ENCODE measurements at regions not wholly inside any gene's neighbourhood (a gene's known extent, or its start where the extent isn't known, plus 50 kb on each side); places are given as distances from the start of the nearest gene placed in this dataset.

DNA sequence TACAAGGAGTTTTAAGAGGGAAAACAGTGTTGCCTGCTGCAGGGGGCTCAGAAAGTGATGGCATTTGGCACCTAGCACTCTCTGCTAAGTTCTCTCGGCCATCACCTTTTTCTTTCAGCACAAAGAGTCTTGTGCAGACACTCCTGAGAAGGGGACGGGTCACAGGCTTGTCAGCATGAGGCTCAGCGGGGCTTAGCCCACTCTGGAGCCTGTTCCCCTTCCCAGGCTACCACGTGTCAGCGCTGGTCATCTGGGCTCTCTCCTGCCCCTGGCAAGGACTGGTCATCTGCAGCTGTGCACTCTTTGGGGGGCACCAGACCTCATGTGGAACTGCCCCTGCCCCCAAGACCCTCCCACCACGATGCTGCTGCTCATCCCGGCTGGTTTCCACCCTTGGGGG lies 152.1 kb upstream of the MKI67 start:
- DNase-seq (ENCODE audit: low read depth in 2 of 3, low spot score in 2 of 3): no peak

DNA sequence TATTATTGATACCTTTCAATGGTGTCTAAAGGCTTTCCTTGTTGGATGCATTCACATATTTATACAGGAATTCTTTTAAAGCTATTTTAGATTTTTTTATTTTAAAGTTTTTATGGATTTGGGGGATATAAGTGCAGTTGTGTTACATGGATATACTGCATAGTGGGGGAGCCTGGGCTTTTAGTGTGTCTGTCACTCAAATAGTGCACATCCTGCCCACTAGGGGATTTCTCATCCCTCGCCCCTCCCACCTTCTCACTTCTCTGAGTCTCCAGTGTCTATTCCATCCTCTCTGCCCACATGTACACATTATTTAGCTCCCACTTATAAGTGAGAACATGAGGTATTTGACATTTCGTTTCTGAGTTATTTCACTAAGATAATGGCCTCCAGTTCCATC lies 154.0 kb upstream of the MKI67 start:
- DNase-seq (ENCODE audit: low read depth in 2 of 3, low spot score in 2 of 3): no peak

- DNase-seq (ENCODE audit: low read depth in 2 of 3, low spot score in 2 of 3): no peak
Measured at GRCh38 chr10:128281343-128281742, 155.1 kb upstream of the MKI67 start.

DNA sequence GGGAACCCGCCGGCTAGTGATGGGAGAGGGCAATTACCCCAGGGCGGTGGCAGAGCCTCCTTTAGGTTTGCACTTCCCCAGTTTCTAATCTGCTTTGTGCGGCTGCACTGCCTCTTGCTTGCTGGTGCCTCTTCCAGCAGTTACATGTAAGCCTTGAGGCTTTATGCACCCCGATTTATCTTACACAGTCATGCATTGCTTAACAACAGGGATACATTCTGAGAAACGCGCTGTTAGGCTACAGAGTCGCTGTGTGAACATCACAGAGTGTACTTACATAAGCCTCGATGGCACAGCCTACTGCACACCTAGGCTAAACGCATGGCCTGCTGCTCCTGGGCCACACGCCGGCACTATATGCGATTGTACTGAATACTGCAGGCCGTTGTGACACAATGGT lies 155.6 kb upstream of the MKI67 start:
- DNase-seq (ENCODE audit: low read depth in 2 of 3, low spot score in 2 of 3): no peak

- no peak for DNase-seq (ENCODE audit: low read depth in 2 of 3, low spot score in 2 of 3)
Measured at GRCh38 chr10:128286141-128286761, 160.0 kb upstream of the MKI67 start.

DNA sequence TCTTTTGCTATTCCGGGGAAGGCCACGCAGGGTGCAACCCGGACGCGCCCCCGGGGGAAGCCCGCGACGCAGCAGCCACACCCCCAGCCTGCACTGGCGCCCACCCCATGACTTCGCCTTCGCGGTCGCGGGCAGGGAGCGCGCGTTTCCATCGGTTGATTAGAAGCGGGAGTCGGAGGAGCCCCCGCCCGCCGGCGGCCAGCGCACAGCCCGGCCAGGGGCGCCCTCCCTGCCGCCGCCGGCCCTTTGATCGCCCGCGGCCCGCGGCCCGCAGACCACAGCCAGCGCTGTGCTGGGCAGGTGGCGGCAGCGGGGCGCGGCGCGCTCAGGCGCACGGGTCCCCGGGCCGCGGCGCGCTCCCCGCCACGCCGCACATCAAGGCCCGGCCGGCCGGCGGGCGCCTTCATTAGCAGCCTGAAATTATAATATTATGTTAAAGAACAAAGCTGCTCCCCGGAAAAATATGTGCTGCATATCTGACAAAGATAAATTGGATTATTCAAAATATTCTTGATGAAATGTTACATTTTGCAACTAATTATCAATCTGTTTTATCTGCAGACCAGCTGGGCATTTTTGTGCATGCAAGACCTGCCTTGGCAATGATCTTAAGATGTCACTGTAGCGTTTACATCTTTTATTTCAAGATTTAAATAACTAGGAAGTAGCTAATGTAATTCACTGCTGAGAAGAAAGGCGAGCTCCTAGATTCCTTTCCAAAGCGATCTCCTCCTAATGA lies 160.7 kb upstream of the MKI67 start:
- peak in 1 of 3 donors; percentile 14 for DNase-seq (ENCODE audit: low read depth in 2 of 3, low spot score in 2 of 3)

DNA sequence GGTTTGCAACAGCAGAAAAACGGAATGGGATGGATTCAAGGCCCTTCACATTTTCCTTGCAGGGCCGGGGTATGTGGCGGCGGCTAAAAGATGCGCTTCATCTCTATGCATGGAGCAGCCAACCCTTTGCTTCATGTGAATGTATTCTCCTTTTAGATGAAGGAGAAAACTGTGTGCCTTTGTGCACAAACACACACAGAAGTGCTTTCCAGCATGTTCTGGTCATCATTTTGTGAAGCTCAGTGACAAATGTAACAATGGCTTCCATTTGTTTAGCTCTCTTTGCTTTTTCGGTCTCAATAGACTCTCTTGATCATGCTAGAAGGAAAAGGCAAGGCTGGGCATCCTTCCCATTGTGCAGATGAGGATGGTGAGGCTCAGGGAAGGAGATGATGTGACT lies 161.7 kb upstream of the MKI67 start:
- DNase-seq (ENCODE audit: low read depth in 2 of 3, low spot score in 2 of 3): no peak

GRCh38 chr10:128289621-128290020 lies 163.4 kb upstream of the MKI67 start:
- no peak for DNase-seq (ENCODE audit: low read depth in 2 of 3, low spot score in 2 of 3)

DNA sequence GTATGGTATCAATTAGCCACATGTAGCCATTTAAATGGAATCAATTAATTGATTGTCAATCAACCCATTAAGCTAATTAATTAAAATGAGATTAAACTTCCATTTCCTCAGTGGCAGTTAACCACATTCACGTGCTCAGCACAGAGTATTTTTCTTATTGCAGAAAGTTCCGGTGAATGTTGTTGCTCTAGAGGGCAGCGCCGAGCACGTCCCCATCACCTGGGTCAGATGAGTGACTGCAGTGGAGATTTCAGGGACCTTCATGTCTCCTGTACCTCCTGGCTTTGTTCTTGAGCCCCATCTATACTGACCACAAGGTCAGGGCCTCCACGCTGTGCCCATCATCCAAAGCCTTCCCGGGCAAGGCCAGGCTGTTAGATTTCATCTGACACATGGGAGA lies 168.8 kb upstream of the MKI67 start:
- no peak for DNase-seq (ENCODE audit: low read depth in 2 of 3, low spot score in 2 of 3)

DNA sequence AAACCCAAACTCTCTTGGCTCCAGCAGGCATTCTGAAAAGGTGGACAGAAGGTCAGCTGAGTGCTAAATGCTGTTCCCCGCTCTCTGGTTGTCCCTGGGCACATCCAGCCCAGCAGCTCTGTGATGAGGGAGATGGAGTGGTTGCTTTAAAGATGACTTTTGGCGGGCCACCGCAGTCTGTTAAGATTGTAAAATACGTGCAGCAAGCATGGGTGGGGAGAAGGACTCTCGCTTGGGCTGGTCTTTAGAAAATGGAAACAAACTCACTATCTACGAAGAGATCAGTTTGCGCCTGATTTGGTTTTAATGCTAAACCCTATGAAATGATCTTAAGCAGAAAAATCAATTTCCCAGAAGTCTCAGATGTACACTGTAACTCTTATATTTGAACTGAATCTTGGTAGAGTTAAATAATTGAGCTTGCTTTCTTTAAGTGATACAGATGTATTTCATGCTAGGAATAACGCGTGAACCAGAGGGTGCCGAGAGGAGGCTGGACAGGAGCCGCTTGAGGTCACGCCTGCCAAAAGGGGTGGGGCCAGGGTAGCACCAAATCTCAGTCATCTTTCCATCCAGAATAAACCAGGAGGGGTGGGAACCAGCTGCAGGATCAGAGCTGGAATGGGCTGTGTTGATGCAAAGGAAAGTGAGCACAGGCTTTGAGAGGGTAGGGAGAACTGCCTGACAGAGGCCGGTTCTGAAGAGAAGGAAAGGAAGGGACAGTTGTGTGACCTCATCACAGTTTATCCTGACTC lies 170.2 kb upstream of the MKI67 start:
- no peak for DNase-seq (ENCODE audit: low read depth in 2 of 3, low spot score in 2 of 3)

GRCh38 chr10:128297709-128298378 lies 171.6 kb upstream of the MKI67 start:
- DNase-seq (ENCODE audit: low read depth in 2 of 3, low spot score in 2 of 3): no peak

- peak in 1 of 3 donors; percentile 18 for DNase-seq (ENCODE audit: low read depth in 2 of 3, low spot score in 2 of 3)
Measured at GRCh38 chr10:128298587-128298986, 172.4 kb upstream of the MKI67 start.

DNA sequence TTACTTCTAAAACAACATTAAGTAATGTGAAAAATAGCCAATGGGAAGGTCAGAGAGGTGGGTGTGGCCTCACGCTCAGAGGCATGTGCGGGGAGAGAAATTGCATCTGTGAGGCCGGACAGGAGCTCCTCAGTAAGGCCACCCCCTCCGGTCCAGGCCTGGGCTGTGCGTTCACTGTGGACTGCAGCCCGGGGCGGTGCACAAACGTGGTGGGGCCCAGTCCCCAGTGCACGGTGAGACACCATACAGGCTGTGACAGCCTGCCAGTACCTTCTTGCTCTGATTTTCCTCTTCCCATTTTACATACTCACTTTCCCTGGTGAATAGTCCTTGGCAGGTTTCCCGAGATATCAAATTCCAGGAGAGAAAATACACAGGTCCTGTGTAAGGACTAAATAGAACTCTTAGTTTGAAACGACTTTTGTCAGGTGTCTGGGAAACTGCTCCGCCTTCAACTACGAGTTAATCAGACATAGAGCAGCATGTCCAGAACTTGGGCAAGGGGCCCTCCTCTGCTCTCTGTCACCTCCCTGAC lies 174.1 kb upstream of the MKI67 start:
- no peak for DNase-seq (ENCODE audit: low read depth in 2 of 3, low spot score in 2 of 3)

DNA sequence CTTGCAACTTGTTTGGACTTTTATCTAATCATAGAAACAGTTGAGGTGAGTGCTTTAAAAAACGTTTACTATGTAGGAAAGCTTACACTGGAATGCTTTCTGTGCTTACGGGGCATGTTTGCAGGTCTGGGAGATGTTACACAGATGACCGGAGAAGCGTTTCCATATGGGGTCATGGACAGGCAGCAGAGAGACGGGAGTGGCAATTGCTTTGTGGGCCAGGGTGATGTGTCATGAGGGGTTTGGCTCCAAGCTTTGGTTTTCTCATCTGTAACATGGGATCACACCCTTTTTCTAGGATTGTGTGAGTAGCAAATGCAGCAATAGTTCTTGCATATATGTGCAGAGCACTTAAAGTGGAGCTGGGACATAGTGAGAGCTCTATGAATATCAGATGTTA lies 174.8 kb upstream of the MKI67 start:
- DNase-seq (ENCODE audit: low read depth in 2 of 3, low spot score in 2 of 3): no peak

GRCh38 chr10:128302808-128303207 lies 176.6 kb upstream of the MKI67 start:
- DNase-seq (ENCODE audit: low read depth in 2 of 3, low spot score in 2 of 3): no peak

DNA sequence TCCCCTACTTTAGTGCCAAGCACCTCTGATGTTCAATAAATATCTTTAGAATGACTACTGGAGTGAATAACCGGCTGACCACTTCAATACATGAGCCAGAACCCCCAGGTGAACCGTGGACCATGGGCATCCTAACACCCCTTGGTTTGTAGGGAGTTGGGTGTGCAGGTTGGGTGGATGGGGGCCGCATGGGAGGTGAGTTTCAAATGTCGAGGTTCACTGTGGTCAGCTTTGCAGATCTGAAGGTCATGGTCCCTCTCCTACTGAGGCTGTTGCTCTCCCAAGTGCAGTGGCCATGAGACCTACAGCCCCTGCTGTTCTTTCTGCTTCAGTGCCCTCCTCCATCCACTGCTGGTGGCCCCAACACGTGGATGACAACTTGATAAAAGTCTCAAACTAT lies 178.0 kb upstream of the MKI67 start:
- DNase-seq (ENCODE audit: low read depth in 2 of 3, low spot score in 2 of 3): no peak

DNA sequence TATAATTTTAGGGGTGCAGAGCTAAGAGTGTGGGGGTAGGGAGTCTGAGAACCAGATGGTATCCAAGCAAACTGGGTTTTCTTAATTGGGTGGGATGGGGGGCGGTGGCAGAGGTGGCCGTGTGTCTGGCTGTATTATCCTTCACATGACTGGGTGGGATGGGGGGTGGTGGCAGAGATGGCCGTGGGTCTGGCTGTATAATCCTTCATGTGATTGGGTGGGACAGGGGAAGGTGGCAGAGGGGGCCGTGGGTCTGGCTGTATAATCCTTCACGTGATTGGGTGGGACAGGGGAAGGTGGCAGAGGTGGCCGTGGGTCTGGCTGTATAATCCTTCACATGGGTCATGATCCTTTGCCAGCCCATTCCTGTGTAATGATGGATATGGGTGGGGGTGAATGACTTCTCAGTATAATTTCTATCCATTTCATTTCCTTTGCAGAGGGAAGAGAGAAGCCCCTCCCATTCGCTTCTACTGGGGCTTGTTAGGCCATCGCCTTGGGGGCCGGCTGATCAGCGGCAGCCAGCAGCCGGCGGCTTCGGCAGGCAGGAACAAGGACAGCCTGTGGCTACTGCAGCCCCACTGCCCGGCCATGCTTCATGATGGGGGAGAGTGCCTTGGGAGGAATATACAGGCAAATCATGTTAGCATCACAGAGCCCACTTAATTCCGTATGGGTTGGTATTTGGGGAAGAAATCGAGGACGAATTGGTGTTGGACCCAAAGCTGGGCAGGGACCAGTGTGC lies 179.6 kb upstream of the MKI67 start:
- DNase-seq (ENCODE audit: low read depth in 2 of 3, low spot score in 2 of 3): no peak

GRCh38 chr10:128306535-128306934 lies 180.3 kb upstream of the MKI67 start:
- no peak for DNase-seq (ENCODE audit: low read depth in 2 of 3, low spot score in 2 of 3)

- DNase-seq (ENCODE audit: low read depth in 2 of 3, low spot score in 2 of 3): no peak
Measured at GRCh38 chr10:128306966-128307365, 180.7 kb upstream of the MKI67 start.

- no peak for DNase-seq (ENCODE audit: low read depth in 2 of 3, low spot score in 2 of 3)
Measured at GRCh38 chr10:128307820-128308219, 181.6 kb upstream of the MKI67 start.
